Panc1 (cell line): ENCODE measurements at regions not wholly inside any gene's neighbourhood (a gene's known extent, or its start where the extent isn't known, plus 50 kb on each side); places are given as distances from the start of the nearest gene placed in this dataset.

ENCODE experiments used
- ATAC-seq: fragments of 200-7000 bp; cut with Tn5 transposase; 2 replicates; pipeline ENCODE4 v1.9.1; 2020; ENCODE audit warnings: mild to moderate bottlenecking, moderate library complexity
- BruUV-seq: library from RNA; stranded (reverse); fragments of 400-500 nt; replicated peaks from 2 replicates; lab custom pipeline; 2021; lab: Mats Ljungman, UMichigan
- CTCF ChIA-PET: fragments of 300-600 bp; sonication (Branson Sonifier 250); formaldehyde crosslinking; loops from one replicate; lab custom pipeline; 2022; ENCODE audit warnings: antibody characterized with exemption; lab: Charles Lee
- POLR2A ChIA-PET: fragments of 300-600 bp; sonication (Branson Sonifier 250); formaldehyde crosslinking; loops from one replicate; lab custom pipeline; 2022; ENCODE audit warnings: antibody characterized with exemption; lab: Charles Lee
- DNase-seq: peaks from one replicate; pipeline ENCODE4 v3.0.0-alpha.2; 2010; ENCODE audit warnings: low read depth, low spot score
- H3K27ac ChIP-seq: 2 replicates; pipeline ENCODE4 v1.5.1; 2011; ENCODE audit warnings: mild to moderate bottlenecking, low read length, inconsistent platforms
- H3K27me3 ChIP-seq: fragments of 200-500 bp; sonication (Bioruptor generic); 2 replicates; pipeline ENCODE4 v1.6.0; 2014; ENCODE audit warnings: low read length, inconsistent platforms; ENCODE audit not compliant: control insufficient read depth, insufficient read depth
- H3K36me3 ChIP-seq: fragments of 200-500 bp; sonication (Bioruptor generic); 2 replicates; pipeline ENCODE4 v1.5.1; 2014; ENCODE audit warnings: inconsistent platforms, mild to moderate bottlenecking, low read length, moderate library complexity; ENCODE audit not compliant: control insufficient read depth, insufficient read depth
- H3K4me1 ChIP-seq: 2 replicates; pipeline ENCODE4 v1.5.1; 2011; ENCODE audit warnings: inconsistent platforms, mild to moderate bottlenecking, low read length, moderate library complexity; ENCODE audit not compliant: control insufficient read depth, insufficient read depth
- H3K4me3 ChIP-seq, 2 experiments: 2 replicates each; pipeline ENCODE4 v1.5.1; 2011 to 2012; ENCODE audit warnings: low read depth in 2 of 2, low read length in 2 of 2, mild to moderate bottlenecking in 2 of 2, inconsistent platforms in 1 of 2, moderate library complexity in 1 of 2
- H3K9me3 ChIP-seq: fragments of 200-500 bp; sonication (Bioruptor generic); 2 replicates; pipeline ENCODE4 v1.5.1; 2014; ENCODE audit warnings: low read depth, mild to moderate bottlenecking, inconsistent platforms, low read length, moderate library complexity; ENCODE audit not compliant: control insufficient read depth, insufficient read depth
- POLR2AphosphoS5 ChIP-seq: IDR thresholded peaks from 2 replicates; pipeline ENCODE4 v1.6.1; 2012; ENCODE audit warnings: mild to moderate bottlenecking, low read depth, low read length, moderate library complexity
- REST ChIP-seq, 2 experiments: IDR thresholded peaks; 2 replicates each; pipeline ENCODE4 v1.6.1; 2011 to 2012; ENCODE audit warnings: low read depth in 2 of 2, control low read depth in 1 of 2, low read length in 1 of 2, mild to moderate bottlenecking in 1 of 2, moderate library complexity in 1 of 2; ENCODE audit not compliant: insufficient read depth in 1 of 2
- SIN3A ChIP-seq: IDR thresholded peaks from 2 replicates; pipeline ENCODE4 v1.6.1; 2012; ENCODE audit warnings: low read depth, mild to moderate bottlenecking, low read length, moderate library complexity, borderline replicate concordance; ENCODE audit not compliant: insufficient read depth
- TCF7L2 ChIP-seq: IDR thresholded peaks from 2 replicates; pipeline ENCODE4 v1.6.1; 2011; ENCODE audit warnings: mild to moderate bottlenecking, low read depth, low read length, inconsistent platforms
- in situ Hi-C: cut with HindIII; loops from 2 replicates; pipeline ENCODE4 v1.10.0; 2016; ENCODE audit warnings: low sequenced_read_pairs, low pct_unique_long_range_greater_than_20kb
- intact Hi-C: fragments of 100-400 bp; cut with micrococcal nuclease; formaldehyde crosslinking; loops from one replicate; pipeline ENCODE4 v1.10.0; 2022; ENCODE audit not compliant: unreplicated experiment
- TF ChIP-seq, protein P1 (sequence below): fragments of 450-650 bp; IDR thresholded peaks from 2 replicates; pipeline ENCODE4 v1.5.1; 2017; ENCODE audit warnings: mild to moderate bottlenecking

DNA sequence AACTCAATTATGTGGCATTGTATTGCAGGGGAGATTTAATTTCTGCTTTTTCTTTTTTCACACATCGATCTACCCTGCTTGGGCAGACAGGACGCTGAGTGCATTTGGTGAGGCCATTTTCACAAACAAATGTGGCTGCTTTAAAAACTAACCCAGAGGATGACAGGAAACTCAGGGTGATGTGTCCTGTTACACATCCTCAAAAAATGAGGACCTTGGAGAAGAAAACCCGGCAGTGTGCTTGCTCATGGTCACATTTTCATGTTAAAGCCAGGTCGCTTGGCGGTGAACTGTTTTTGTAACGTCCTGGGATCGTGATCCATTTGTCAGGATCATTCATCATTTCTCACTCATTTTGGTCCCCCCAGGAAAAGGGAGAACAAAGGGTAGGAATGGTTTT, 478.3 kb upstream of the ADAMTS16 start:
- H3K36me3 ChIP-seq = no peaks in the 10 kb centered on the region
- POLR2A ChIA-PET = no interaction called here
- BruUV-seq = no TSS peak
- no peak for ATAC-seq
- no peak overlapping the region for H3K4me3 ChIP-seq
- H3K27ac ChIP-seq = no peak overlapping the region
- intact Hi-C loops (no loop called here), in situ Hi-C loops (no loop called here)
- TF ChIP-seq SIN3A (no peak), POLR2AphosphoS5 (no peak), TCF7L2 (no peak), REST (IDR thresholded peaks at IDR 0.05; ENCODE audit: insufficient read depth in 1 of 2, low read depth in 2 of 2, low read length in 1 of 2) (no peak)
- TF ChIP-seq, protein P1, sequence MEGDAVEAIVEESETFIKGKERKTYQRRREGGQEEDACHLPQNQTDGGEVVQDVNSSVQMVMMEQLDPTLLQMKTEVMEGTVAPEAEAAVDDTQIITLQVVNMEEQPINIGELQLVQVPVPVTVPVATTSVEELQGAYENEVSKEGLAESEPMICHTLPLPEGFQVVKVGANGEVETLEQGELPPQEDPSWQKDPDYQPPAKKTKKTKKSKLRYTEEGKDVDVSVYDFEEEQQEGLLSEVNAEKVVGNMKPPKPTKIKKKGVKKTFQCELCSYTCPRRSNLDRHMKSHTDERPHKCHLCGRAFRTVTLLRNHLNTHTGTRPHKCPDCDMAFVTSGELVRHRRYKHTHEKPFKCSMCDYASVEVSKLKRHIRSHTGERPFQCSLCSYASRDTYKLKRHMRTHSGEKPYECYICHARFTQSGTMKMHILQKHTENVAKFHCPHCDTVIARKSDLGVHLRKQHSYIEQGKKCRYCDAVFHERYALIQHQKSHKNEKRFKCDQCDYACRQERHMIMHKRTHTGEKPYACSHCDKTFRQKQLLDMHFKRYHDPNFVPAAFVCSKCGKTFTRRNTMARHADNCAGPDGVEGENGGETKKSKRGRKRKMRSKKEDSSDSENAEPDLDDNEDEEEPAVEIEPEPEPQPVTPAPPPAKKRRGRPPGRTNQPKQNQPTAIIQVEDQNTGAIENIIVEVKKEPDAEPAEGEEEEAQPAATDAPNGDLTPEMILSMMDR = no peak
- no peaks in the 10 kb centered on the region for H3K4me1 ChIP-seq
- CTCF ChIA-PET = no interaction called here
- H3K9me3 ChIP-seq = no peaks in the 10 kb centered on the region
- DNase-seq = no peak
- no peaks in the 10 kb centered on the region for H3K27me3 ChIP-seq

GRCh38 chr5:4662756-4663155, 477.4 kb upstream of the ADAMTS16 start:
- intact Hi-C loops = no loop called here
- Histone ChIP-seq H3K4me3 (no peak overlapping the region), H3K27ac (no peak overlapping the region), H3K4me1 (no peaks in the 10 kb centered on the region), H3K36me3 (no peaks in the 10 kb centered on the region), H3K9me3 (no peaks in the 10 kb centered on the region), H3K27me3 (no peaks in the 10 kb centered on the region)
- no peak for DNase-seq
- ChIA-PET CTCF (no interaction called here), POLR2A (no interaction called here)
- no peak for ATAC-seq
- in situ Hi-C loops = no loop called here
- TF ChIP-seq REST (IDR thresholded peaks at IDR 0.05; ENCODE audit: insufficient read depth in 1 of 2, low read depth in 2 of 2, low read length in 1 of 2) = no peak
- TF ChIP-seq SIN3A = no peak
- no peak for TF ChIP-seq POLR2AphosphoS5
- no peak for TF ChIP-seq TCF7L2
- TF ChIP-seq, protein P1 = no peak
- BruUV-seq = no TSS peak
